Testis (tissue), 2 donors: ENCODE measurements at regions not wholly inside any gene's neighbourhood (a gene's known extent, or its start where the extent isn't known, plus 50 kb on each side); places are given as distances from the start of the nearest gene placed in this dataset.

ENCODE experiments used
- DNase-seq: peaks from one replicate; pipeline ENCODE4 v3.0.0-alpha.2; 2019
- H3K27ac ChIP-seq, 2 donors: fragments of 200-600 bp; sonication (generic); one replicate each; pipeline ENCODE4 v1.5.1; 2019
- H3K27me3 ChIP-seq: fragments of 200-600 bp; sonication (generic); one replicate; pipeline ENCODE4 v1.5.1; 2019
- H3K36me3 ChIP-seq: fragments of 200-600 bp; sonication (generic); one replicate; pipeline ENCODE4 v1.5.1; 2017; ENCODE audit warnings: low read depth; ENCODE audit errors: missing control alignments
- H3K4me1 ChIP-seq: fragments of 200-600 bp; sonication (generic); one replicate; pipeline ENCODE4 v1.5.1; 2019
- H3K4me3 ChIP-seq, 2 donors: fragments of 200-600 bp; sonication (generic); one replicate each; pipeline ENCODE4 v1.5.1; 2017 to 2019
- H3K9me3 ChIP-seq: fragments of 200-600 bp; sonication (generic); one replicate; pipeline ENCODE4 v1.5.1; 2017
- CTCF ChIP-seq, 3 experiments: fragments of 450-650 bp in 2 of 3; fragments of 200-600 bp in 1 of 3; sonication (generic) in 1 of 3; IDR thresholded peaks; one replicate each; pipeline ENCODE4 v1.5.1; 2016 to 2019; ENCODE audit warnings: antibody characterized with exemption in 3 of 3, mild to moderate bottlenecking in 2 of 3, moderate library complexity in 1 of 3
- POLR2A ChIP-seq: fragments of 450-650 bp; IDR thresholded peaks from one replicate; pipeline ENCODE4 v1.6.1; 2017; ENCODE audit warnings: antibody characterized with exemption, mild to moderate bottlenecking, moderate library complexity
- WGBS, 2 donors: methylation state at CpG; one replicate each; pipeline ENCODE4 v1.1.5; 2018; 5-methylcytosine and 5-hydroxymethylcytosine counted together
- intact Hi-C: fragments of 100-400 bp; cut with DNase I; formaldehyde crosslinking; loops from one replicate; pipeline ENCODE4 v1.15.1; 2023; ENCODE audit warnings: low total_unique reads

- intact Hi-C loops: no loop called here
- no peaks in the 10 kb centered on the region for H3K36me3 ChIP-seq
- no peaks in the 10 kb centered on the region for H3K4me1 ChIP-seq
- H3K27ac ChIP-seq: no peak overlapping the region
- H3K4me3 ChIP-seq: no peak overlapping the region
- TF ChIP-seq POLR2A: no peak
- TF ChIP-seq CTCF (IDR thresholded peaks at IDR 0.05): no peak
- DNase-seq: no peak
- no peaks in the 10 kb centered on the region for H3K27me3 ChIP-seq
- H3K9me3 ChIP-seq: no peaks in the 10 kb centered on the region
These were observed 106.0 kb upstream of the FAM78B start for GRCh38 chr1:166272851-166273250.

DNA sequence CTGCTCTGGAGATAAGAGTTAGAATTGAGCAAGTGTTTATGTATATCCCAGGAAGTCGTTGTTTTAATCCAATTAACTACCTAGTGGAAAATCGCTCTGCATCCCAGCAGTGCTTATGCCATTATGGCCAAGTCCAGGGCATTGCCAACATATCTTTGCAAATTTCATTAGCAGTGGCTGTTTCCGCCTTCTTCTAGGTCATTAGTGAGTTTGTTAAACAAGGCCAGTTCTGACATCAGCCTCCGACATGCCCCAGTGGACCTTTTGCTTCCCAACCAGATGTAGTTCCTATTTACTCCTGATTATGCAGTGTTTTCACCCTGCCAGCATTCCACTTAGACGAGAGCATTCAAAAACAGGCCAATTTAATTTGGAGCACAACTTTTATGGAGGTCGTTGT, 106.8 kb upstream of the FAM78B start:
- no peak for DNase-seq
- Histone ChIP-seq H3K27ac (no peak overlapping the region), H3K9me3 (no peaks in the 10 kb centered on the region), H3K36me3 (no peaks in the 10 kb centered on the region), H3K27me3 (no peaks in the 10 kb centered on the region), H3K4me3 (no peak overlapping the region), H3K4me1 (no peaks in the 10 kb centered on the region)
- 65 to 71% methylated on average over 6 of the region's 6 CpGs for WGBS, 2 donors
- no peak for TF ChIP-seq POLR2A
- no peak for TF ChIP-seq CTCF (IDR thresholded peaks at IDR 0.05)
- intact Hi-C loops: no loop called here

- Histone ChIP-seq H3K36me3 (no peaks in the 10 kb centered on the region), H3K27ac (no peak overlapping the region), H3K4me1 (no peaks in the 10 kb centered on the region), H3K9me3 (no peaks in the 10 kb centered on the region), H3K27me3 (no peaks in the 10 kb centered on the region), H3K4me3 (no peak overlapping the region)
- no peak for TF ChIP-seq POLR2A
- no peak for TF ChIP-seq CTCF (IDR thresholded peaks at IDR 0.05)
- DNase-seq: no peak
- intact Hi-C loops: no loop called here
- 55 to 83% methylated on average over 3 of the region's 3 CpGs for WGBS, 2 donors
These were observed 115.8 kb upstream of the FAM78B start for GRCh38 chr1:166282391-166283137.

GRCh38 chr1:166283190-166283589, 116.4 kb upstream of the FAM78B start:
- H3K36me3 ChIP-seq: no peaks in the 10 kb centered on the region
- intact Hi-C loops: no loop called here
- no peaks in the 10 kb centered on the region for H3K27me3 ChIP-seq
- no peaks in the 10 kb centered on the region for H3K9me3 ChIP-seq
- no peak for DNase-seq
- no peaks in the 10 kb centered on the region for H3K4me1 ChIP-seq
- H3K4me3 ChIP-seq: no peak overlapping the region
- 58 to 71% methylated on average over 6 of the region's 6 CpGs for WGBS, 2 donors
- H3K27ac ChIP-seq: no peak overlapping the region
- no peak for TF ChIP-seq POLR2A
- TF ChIP-seq CTCF (IDR thresholded peaks at IDR 0.05): no peak

DNA sequence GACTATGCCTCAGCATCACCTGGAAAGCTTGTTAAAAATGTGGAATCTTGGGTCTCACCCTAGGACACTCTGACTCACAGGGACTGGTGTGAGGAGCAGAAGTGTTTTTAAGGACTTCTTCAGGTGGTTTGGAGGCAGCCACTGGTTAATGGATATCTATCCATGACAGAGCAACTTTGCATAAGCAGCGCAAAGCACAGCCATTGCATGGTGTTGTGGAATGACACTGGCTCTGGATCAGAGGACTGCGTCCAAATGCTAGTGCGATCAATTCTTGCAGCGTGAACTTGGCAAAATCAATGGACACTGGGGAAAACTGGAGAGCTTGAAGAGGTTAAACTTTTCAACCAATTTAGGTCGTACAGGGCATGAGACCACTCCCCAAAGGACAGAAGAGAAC, 116.8 kb upstream of the FAM78B start:
- intact Hi-C loops: no loop called here
- Histone ChIP-seq H3K27me3 (no peaks in the 10 kb centered on the region), H3K9me3 (no peaks in the 10 kb centered on the region), H3K27ac (no peak overlapping the region), H3K4me1 (no peaks in the 10 kb centered on the region), H3K4me3 (no peak overlapping the region), H3K36me3 (no peaks in the 10 kb centered on the region)
- TF ChIP-seq CTCF (IDR thresholded peaks at IDR 0.05) (no peak), POLR2A (no peak)
- DNase-seq: no peak
- 89 to 91% methylated on average over 5 of the region's 5 CpGs for WGBS, 2 donors
